HL-60 (cell line): ENCODE measurements at regions not wholly inside any gene's neighbourhood (a gene's known extent, or its start where the extent isn't known, plus 50 kb on each side); places are given as distances from the start of the nearest gene placed in this dataset.

ENCODE experiments used
- CTCF ChIP-seq: IDR thresholded peaks from one replicate; pipeline ENCODE4 v1.5.1; 2011; ENCODE audit warnings: low read length, control low read depth, inconsistent platforms; ENCODE audit not compliant: insufficient read depth
- GABPA ChIP-seq: IDR thresholded peaks from 2 replicates; pipeline ENCODE4 v1.6.1; 2012; ENCODE audit warnings: low read depth
- POLR2AphosphoS5 ChIP-seq: IDR thresholded peaks from 2 replicates; pipeline ENCODE4 v1.6.1; 2012; ENCODE audit warnings: low read depth
- REST ChIP-seq: IDR thresholded peaks from 2 replicates; pipeline ENCODE4 v1.6.1; 2012; ENCODE audit warnings: low read depth; ENCODE audit not compliant: insufficient replicate concordance
- SPI1 ChIP-seq: IDR thresholded peaks from 2 replicates; pipeline ENCODE4 v1.6.1; 2012; ENCODE audit warnings: low read depth, mild to moderate bottlenecking, borderline replicate concordance

GRCh38 chrX:149383852-149384251 is 121.3 kb downstream of the IDS start:
- TF ChIP-seq CTCF (no peak), POLR2AphosphoS5 (no peak), REST (no peak), GABPA (no peak), SPI1 (no peak)
